H9 (cell line): ENCODE measurements at regions not wholly inside any gene's neighbourhood (a gene's known extent, or its start where the extent isn't known, plus 50 kb on each side); places are given as distances from the start of the nearest gene placed in this dataset.

Experiments
- DNase-seq: peaks from one replicate; pipeline ENCODE4 v3.0.0-alpha.2; 2017
- H2AFZ ChIP-seq: one replicate; pipeline ENCODE4 v1.6.1; 2013; ENCODE audit warnings: mild to moderate bottlenecking, low read length, control low read depth, moderate library complexity
- H2AK5ac ChIP-seq: 2 replicates; pipeline ENCODE4 v1.6.1; 2013; ENCODE audit warnings: low read length, control low read depth, mixed read lengths; ENCODE audit not compliant: insufficient read length
- H2BK120ac ChIP-seq: one replicate; pipeline ENCODE4 v1.6.1; 2013; ENCODE audit warnings: low read depth, mild to moderate bottlenecking, low read length, control low read depth, inconsistent platforms; ENCODE audit not compliant: poor library complexity, severe bottlenecking
- H2BK12ac ChIP-seq: 2 replicates; pipeline ENCODE4 v1.6.1; 2013; ENCODE audit warnings: low read length, control low read depth, mixed read lengths, low read depth; ENCODE audit not compliant: insufficient read length
- H2BK15ac ChIP-seq: 2 replicates; pipeline ENCODE4 v1.6.1; 2013; ENCODE audit warnings: low read depth, low read length, control low read depth
- H2BK20ac ChIP-seq: one replicate; pipeline ENCODE4 v1.6.1; 2013; ENCODE audit warnings: low read depth, mild to moderate bottlenecking, low read length, control low read depth, inconsistent platforms; ENCODE audit not compliant: poor library complexity, severe bottlenecking
- H2BK5ac ChIP-seq: 2 replicates; pipeline ENCODE4 v1.6.1; 2013; ENCODE audit warnings: low read length, control low read depth, mixed read lengths; ENCODE audit not compliant: insufficient read length
- H3K14ac ChIP-seq: 2 replicates; pipeline ENCODE4 v1.6.1; 2013; ENCODE audit warnings: low read length, control low read depth; ENCODE audit not compliant: insufficient read depth
- H3K18ac ChIP-seq: 2 replicates; pipeline ENCODE4 v1.6.1; 2013; ENCODE audit warnings: low read depth, mild to moderate bottlenecking, mixed read lengths, low read length, control low read depth; ENCODE audit not compliant: insufficient read length
- H3K23ac ChIP-seq: 2 replicates; pipeline ENCODE4 v1.6.1; 2013; ENCODE audit warnings: low read length, control low read depth, mixed read lengths, low read depth; ENCODE audit not compliant: insufficient read length
- H3K23me2 ChIP-seq: 2 replicates; pipeline ENCODE4 v1.6.1; 2013; ENCODE audit warnings: low read depth, mild to moderate bottlenecking, mixed read lengths, low read length, control low read depth; ENCODE audit not compliant: insufficient read length, poor library complexity, severe bottlenecking
- H3K27ac ChIP-seq: 2 replicates; pipeline ENCODE4 v1.5.1; 2013; ENCODE audit warnings: low read length, control low read depth, mixed read lengths, low read depth; ENCODE audit not compliant: insufficient read length
- H3K27me3 ChIP-seq: 2 replicates; pipeline ENCODE4 v1.6.1; 2013; ENCODE audit warnings: low read length, control low read depth, inconsistent platforms; ENCODE audit not compliant: insufficient read depth
- H3K4ac ChIP-seq: 2 replicates; pipeline ENCODE4 v1.6.1; 2013; ENCODE audit warnings: low read depth, mild to moderate bottlenecking, control low read depth, inconsistent platforms, low read length, moderate library complexity
- H3K4me1 ChIP-seq: 2 replicates; pipeline ENCODE4 v1.6.1; 2013; ENCODE audit warnings: low read length, control low read depth, inconsistent platforms; ENCODE audit not compliant: insufficient read depth
- H3K4me2 ChIP-seq: 2 replicates; pipeline ENCODE4 v1.6.1; 2013; ENCODE audit warnings: low read length, control low read depth, mixed read lengths; ENCODE audit not compliant: insufficient read length, insufficient read depth
- H3K56ac ChIP-seq: 2 replicates; pipeline ENCODE4 v1.6.1; 2013; ENCODE audit warnings: low read depth, mild to moderate bottlenecking, mixed read lengths, low read length, control low read depth; ENCODE audit not compliant: insufficient read length
- H3K79me1 ChIP-seq: 2 replicates; pipeline ENCODE4 v1.6.1; 2013; ENCODE audit warnings: low read depth, mild to moderate bottlenecking, moderate library complexity, low read length, control low read depth, inconsistent platforms; ENCODE audit not compliant: insufficient read depth, poor library complexity, severe bottlenecking
- H3K79me2 ChIP-seq: 2 replicates; pipeline ENCODE4 v1.6.1; 2013; ENCODE audit warnings: low read length, control low read depth, inconsistent platforms; ENCODE audit not compliant: insufficient read depth
- H3K9ac ChIP-seq: 2 replicates; pipeline ENCODE4 v1.6.1; 2013; ENCODE audit warnings: low read length, control low read depth, mixed read lengths; ENCODE audit not compliant: insufficient read length; ENCODE audit errors: extremely low read depth
- H3K9me3 ChIP-seq: one replicate; pipeline ENCODE4 v1.6.1; 2013; ENCODE audit warnings: low read depth, low read length, inconsistent platforms; ENCODE audit not compliant: control insufficient read depth
- H3T11ph ChIP-seq: one replicate; pipeline ENCODE4 v1.6.1; 2013; ENCODE audit warnings: mild to moderate bottlenecking, low read length, control low read depth, inconsistent platforms
- H4K20me1 ChIP-seq: one replicate; pipeline ENCODE4 v1.6.1; 2013; ENCODE audit not compliant: control insufficient read depth, insufficient read length, insufficient read depth
- H4K5ac ChIP-seq: 2 replicates; pipeline ENCODE4 v1.6.1; 2013; ENCODE audit warnings: low read depth, mild to moderate bottlenecking, mixed read lengths, low read length, control low read depth; ENCODE audit not compliant: insufficient read length
- H4K8ac ChIP-seq: replicated peaks from 2 replicates; pipeline ENCODE4 v1.6.1; 2013; ENCODE audit warnings: low read length, control low read depth, mixed read lengths, low read depth; ENCODE audit not compliant: insufficient read length
- H4K91ac ChIP-seq: 2 replicates; pipeline ENCODE4 v1.6.1; 2013; ENCODE audit warnings: low read depth, mild to moderate bottlenecking, moderate library complexity, mixed read lengths, low read length, control low read depth; ENCODE audit not compliant: insufficient read length
- H3K27ac Mint-ChIP-seq, 3 experiments: 2 replicates in 2 of 3; 3 replicates in 1 of 3; pipeline ENCODE4 v1.8.0; 2020 to 2021; ENCODE audit warnings: mixed read lengths in 3 of 3, mild to moderate bottlenecking in 1 of 3, moderate library complexity in 1 of 3
- H3K27me3 Mint-ChIP-seq: 2 replicates; pipeline ENCODE4 v1.8.0; 2021; ENCODE audit warnings: low read depth, mild to moderate bottlenecking, moderate library complexity, mixed read lengths
- H3K36me3 Mint-ChIP-seq, 3 experiments: 2 replicates in 2 of 3; 3 replicates in 1 of 3; pipeline ENCODE4 v1.8.0; 2020 to 2021; ENCODE audit warnings: low read depth in 3 of 3, mixed read lengths in 3 of 3; ENCODE audit not compliant: insufficient read depth in 1 of 3
- H3K4me1 Mint-ChIP-seq, 2 experiments: 2 replicates each; pipeline ENCODE4 v1.8.0; 2020; ENCODE audit warnings: mixed read lengths in 2 of 2
- H3K4me3 Mint-ChIP-seq, 2 experiments: 2 replicates in 1 of 2; 3 replicates in 1 of 2; pipeline ENCODE4 v1.8.0; 2020 to 2021; ENCODE audit warnings: mild to moderate bottlenecking in 2 of 2, mixed read lengths in 2 of 2, moderate library complexity in 1 of 2
- H3K9me3 Mint-ChIP-seq, 2 experiments: 2 replicates in 1 of 2; 3 replicates in 1 of 2; pipeline ENCODE4 v1.8.0; 2020; ENCODE audit warnings: mild to moderate bottlenecking in 2 of 2, mixed read lengths in 2 of 2, moderate library complexity in 1 of 2
- CTCF ChIP-seq: fragments of 200-600 bp; sonication (generic); conservative IDR thresholded peaks from 3 replicates; pipeline ENCODE4 v1.8.0; 2021; ENCODE audit warnings: antibody characterized with exemption, mild to moderate bottlenecking

GRCh38 chr2:186126181-186126580 is 359.9 kb upstream of the ZC3H15 start:
- Histone ChIP-seq H2AK5ac (no peak overlapping the region), H3K23ac (no peak overlapping the region), H3K18ac (no peak overlapping the region), H3K27me3 (no peaks in the 10 kb centered on the region), H3K79me2 (no peaks in the 10 kb centered on the region), H3K27ac (no peak overlapping the region), H3K9me3 (no peaks in the 10 kb centered on the region), H4K5ac (no peak overlapping the region), H2BK12ac (no peak overlapping the region), H3K4ac (no peak overlapping the region), H2BK120ac (no peak overlapping the region), H3K23me2 (no peaks in the 10 kb centered on the region), H4K91ac (no peak overlapping the region), H3K79me1 (no peaks in the 10 kb centered on the region), H4K20me1 (no peaks in the 10 kb centered on the region), H3K4me1 (peaks cover 7% of the 10 kb centered on the region; the same call in 1 of the 2 replicates), H3K56ac (no peak overlapping the region), H3K9ac (no peak overlapping the region), H2BK15ac (no peak overlapping the region), H2BK5ac (no peak overlapping the region), H4K8ac (no peak overlapping the region), H2BK20ac (no peak overlapping the region), H3K4me2 (no peak overlapping the region), H3K14ac (no peak overlapping the region), H2AFZ (no peak overlapping the region), H3T11ph (no peak overlapping the region)
- Mint-ChIP-seq H3K4me3 (no peak overlapping the region), H3K4me1 (peaks cover 53 to 62% of the 10 kb centered on the region in 2 experiments), H3K27ac (peak overlapping the region; percentile 67 to 98 (median 85); a peak in 5 of 7 replicates), H3K9me3 (no peaks in the 10 kb centered on the region), H3K27me3 (no peaks in the 10 kb centered on the region), H3K36me3 (peaks cover 0 to 7% (median 6%) of the 10 kb centered on the region in 3 experiments; a peak in 2 of 7 replicates)
- DNase-seq = no peak
- TF ChIP-seq CTCF = no peak
